DMS53 treated with DMSO at 0.1 percent for 48 hours (cell line): ENCODE measurements at regions not wholly inside any gene's neighbourhood (a gene's known extent, or its start where the extent isn't known, plus 50 kb on each side); places are given as distances from the start of the nearest gene placed in this dataset.

Experiments
- DNase-seq: peaks from one replicate; lab custom pipeline; 2025; ENCODE audit not compliant: unreplicated experiment; lab: John Stamatoyannopoulos, UW

GRCh38 chr18:41466436-41467160 lies 488.4 kb upstream of the PIK3C3 start:
- no peak for DNase-seq

- no peak for DNase-seq
These were observed 489.6 kb upstream of the PIK3C3 start for GRCh38 chr18:41465386-41465785.

GRCh38 chr18:41464278-41464677 lies 490.8 kb upstream of the PIK3C3 start:
- DNase-seq, result no peak

- peak; percentile 39 for DNase-seq
These were observed 492.1 kb upstream of the PIK3C3 start for GRCh38 chr18:41462946-41463345.

GRCh38 chr18:41461114-41461513 lies 493.9 kb upstream of the PIK3C3 start:
- no peak for DNase-seq

- no peak for DNase-seq
These were observed 495.4 kb upstream of the PIK3C3 start for GRCh38 chr18:41459656-41460055.

GRCh38 chr18:41458376-41458775 lies 496.7 kb upstream of the PIK3C3 start:
- DNase-seq, result no peak

- no peak for DNase-seq
These were observed 497.2 kb upstream of the PIK3C3 start for GRCh38 chr18:41457765-41458326.

- no peak for DNase-seq
These were observed 498.2 kb upstream of the PIK3C3 start for GRCh38 chr18:41456831-41457230.

- DNase-seq, result no peak
These were observed 505.4 kb upstream of the PIK3C3 start for GRCh38 chr18:41449612-41450011.

- DNase-seq, result no peak
These were observed 510.1 kb upstream of the PIK3C3 start for GRCh38 chr18:41444943-41445342.

- DNase-seq, result no peak
These were observed 518.3 kb upstream of the PIK3C3 start for GRCh38 chr18:41436772-41437171.

- no peak for DNase-seq
These were observed 536.4 kb upstream of the PIK3C3 start for GRCh38 chr18:41418598-41418997.

GRCh38 chr18:41416044-41416443 lies 539.0 kb upstream of the PIK3C3 start:
- no peak for DNase-seq

GRCh38 chr18:41410006-41410405 lies 545.0 kb upstream of the PIK3C3 start:
- peak; percentile 57 for DNase-seq

- no peak for DNase-seq
These were observed 548.2 kb upstream of the PIK3C3 start for GRCh38 chr18:41406834-41407233.

GRCh38 chr18:41396861-41397260 lies 558.2 kb upstream of the PIK3C3 start:
- DNase-seq, result peak; percentile 48

- DNase-seq, result no peak
These were observed 558.8 kb upstream of the PIK3C3 start for GRCh38 chr18:41396211-41396610.

GRCh38 chr18:41395695-41396094 lies 559.3 kb upstream of the PIK3C3 start:
- DNase-seq, result peak; percentile 17

- peak; percentile 69 for DNase-seq
These were observed 563.1 kb upstream of the PIK3C3 start for GRCh38 chr18:41391616-41392595.

- DNase-seq, result no peak
These were observed 564.7 kb upstream of the PIK3C3 start for GRCh38 chr18:41390309-41390708.

GRCh38 chr18:41378598-41378997 lies 576.4 kb upstream of the PIK3C3 start:
- peak; percentile 8 for DNase-seq
